ENCODE measurements at regions not wholly inside any gene's neighbourhood (a gene's known extent, or its start where the extent isn't known, plus 50 kb on each side); places are given as distances from the start of the nearest gene placed in this dataset.

DNA sequence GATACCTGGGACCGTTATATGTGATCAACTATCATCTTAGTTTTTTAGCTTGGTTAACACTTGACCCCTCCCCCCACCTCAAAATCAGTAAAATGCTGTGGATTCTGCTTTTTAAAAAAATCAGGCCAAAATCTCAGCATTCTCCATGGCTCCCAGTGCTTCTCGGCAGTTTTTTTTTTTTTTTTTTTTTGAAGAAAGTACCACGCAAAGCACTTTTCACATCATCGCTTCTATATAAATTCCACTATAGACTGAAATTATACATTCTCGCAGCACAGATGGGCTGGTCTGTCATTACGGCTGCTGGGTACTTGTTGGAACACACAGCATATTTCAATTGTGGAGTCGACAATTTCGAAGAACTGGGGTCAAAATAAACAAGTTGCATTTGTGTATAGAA lies 67.7 kb upstream of the PPARA start:
- TF ChIP-seq, protein P1, sequence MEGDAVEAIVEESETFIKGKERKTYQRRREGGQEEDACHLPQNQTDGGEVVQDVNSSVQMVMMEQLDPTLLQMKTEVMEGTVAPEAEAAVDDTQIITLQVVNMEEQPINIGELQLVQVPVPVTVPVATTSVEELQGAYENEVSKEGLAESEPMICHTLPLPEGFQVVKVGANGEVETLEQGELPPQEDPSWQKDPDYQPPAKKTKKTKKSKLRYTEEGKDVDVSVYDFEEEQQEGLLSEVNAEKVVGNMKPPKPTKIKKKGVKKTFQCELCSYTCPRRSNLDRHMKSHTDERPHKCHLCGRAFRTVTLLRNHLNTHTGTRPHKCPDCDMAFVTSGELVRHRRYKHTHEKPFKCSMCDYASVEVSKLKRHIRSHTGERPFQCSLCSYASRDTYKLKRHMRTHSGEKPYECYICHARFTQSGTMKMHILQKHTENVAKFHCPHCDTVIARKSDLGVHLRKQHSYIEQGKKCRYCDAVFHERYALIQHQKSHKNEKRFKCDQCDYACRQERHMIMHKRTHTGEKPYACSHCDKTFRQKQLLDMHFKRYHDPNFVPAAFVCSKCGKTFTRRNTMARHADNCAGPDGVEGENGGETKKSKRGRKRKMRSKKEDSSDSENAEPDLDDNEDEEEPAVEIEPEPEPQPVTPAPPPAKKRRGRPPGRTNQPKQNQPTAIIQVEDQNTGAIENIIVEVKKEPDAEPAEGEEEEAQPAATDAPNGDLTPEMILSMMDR (IDR thresholded peaks at IDR 0.05; ENCODE audit: insufficient read depth, low read length, poor library complexity, severe bottlenecking) = no peak
- DNase-seq (ENCODE audit: extremely low read depth, insufficient read length) = no peak
- H3K4me3 ChIP-seq (replicated peaks; ENCODE audit: low read depth, low read length) = no peak overlapping the region
- H3K27me3 ChIP-seq (replicated peaks; ENCODE audit: control insufficient read depth, insufficient read depth, low read length) = no peaks in the 10 kb centered on the region
- H3K36me3 ChIP-seq (ENCODE audit: control insufficient read depth, insufficient read depth, low read length) = no peaks in the 10 kb centered on the region

DNA sequence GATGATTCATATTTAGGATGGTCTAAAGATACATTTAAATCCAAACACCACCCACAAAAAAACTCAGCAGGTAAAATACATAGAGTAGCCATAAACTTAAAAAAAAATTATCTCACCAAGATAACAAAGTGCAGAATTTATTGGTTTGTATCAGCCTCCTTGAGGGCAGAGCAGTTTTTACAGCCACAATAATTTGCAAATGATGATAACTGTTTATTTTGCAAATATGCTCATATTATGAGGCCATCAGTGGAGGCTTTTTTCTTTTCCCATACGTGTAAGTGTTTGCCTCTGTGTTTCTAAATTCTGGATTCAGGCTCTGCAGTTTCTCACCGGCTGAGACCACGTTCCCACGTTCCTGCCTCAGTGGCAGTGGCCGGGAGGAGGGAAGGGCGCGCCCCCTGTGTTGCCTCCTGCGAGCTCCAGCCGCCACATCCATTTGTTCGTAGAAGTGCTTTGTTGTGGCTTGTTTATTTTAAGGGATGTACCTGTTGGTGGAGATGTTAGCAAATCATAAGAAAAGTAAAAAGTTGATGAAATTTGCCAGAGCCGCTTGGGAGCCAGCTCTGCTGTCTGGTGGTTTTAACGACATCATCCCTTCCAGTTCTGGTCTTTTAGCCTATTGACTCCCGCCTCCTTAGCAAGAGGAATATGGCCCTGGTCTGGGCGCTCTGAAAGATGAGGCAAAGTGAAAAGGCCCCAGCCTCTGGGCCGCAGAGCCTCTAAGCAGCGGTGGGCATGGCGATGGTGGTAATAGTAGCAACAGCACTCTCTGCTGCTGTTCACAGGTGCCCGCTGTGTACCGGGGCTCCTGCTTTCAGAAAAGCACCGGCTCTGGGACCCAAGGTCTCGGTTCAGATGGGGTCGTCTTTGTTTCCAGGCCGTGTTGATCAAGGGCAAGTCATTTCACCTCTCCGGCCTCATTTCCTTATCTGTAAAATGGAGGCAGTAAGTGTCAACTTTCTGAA lies 66.7 kb upstream of the PPARA start:
- no peak for DNase-seq (ENCODE audit: extremely low read depth, insufficient read length)
- Histone ChIP-seq H3K4me3 (replicated peaks; ENCODE audit: low read depth, low read length) (no peak overlapping the region), H3K36me3 (ENCODE audit: control insufficient read depth, insufficient read depth, low read length) (no peaks in the 10 kb centered on the region), H3K27me3 (replicated peaks; ENCODE audit: control insufficient read depth, insufficient read depth, low read length) (no peaks in the 10 kb centered on the region)
- TF ChIP-seq, protein P1 (IDR thresholded peaks at IDR 0.05; ENCODE audit: insufficient read depth, low read length, poor library complexity, severe bottlenecking) = no peak

DNA sequence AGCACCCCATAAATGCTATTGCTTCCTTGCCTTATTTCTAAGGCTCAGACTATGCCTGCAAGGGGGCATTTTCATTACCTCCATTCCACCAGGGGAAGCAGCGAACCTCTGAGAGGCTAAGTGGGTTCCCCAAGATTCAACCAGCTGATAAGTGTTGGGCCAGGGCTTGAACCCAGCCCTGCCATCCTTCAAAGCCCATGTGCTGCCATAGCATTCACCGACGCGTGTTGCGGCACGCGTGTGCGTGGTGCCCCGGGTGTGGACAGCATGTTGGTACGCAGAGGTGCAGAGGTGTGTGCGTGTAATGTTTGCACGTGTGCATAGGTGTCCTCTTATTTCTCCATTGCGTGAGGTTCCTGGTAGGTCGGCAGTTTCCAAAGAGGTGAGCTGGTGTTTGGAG lies 66.0 kb upstream of the PPARA start:
- TF ChIP-seq, protein P1 (IDR thresholded peaks at IDR 0.05; ENCODE audit: insufficient read depth, low read length, poor library complexity, severe bottlenecking) = no peak
- no peak overlapping the region for H3K4me3 ChIP-seq (replicated peaks; ENCODE audit: low read depth, low read length)
- no peaks in the 10 kb centered on the region for H3K27me3 ChIP-seq (replicated peaks; ENCODE audit: control insufficient read depth, insufficient read depth, low read length)
- no peaks in the 10 kb centered on the region; the same call in 1 of the 2 replicates for H3K36me3 ChIP-seq (ENCODE audit: control insufficient read depth, insufficient read depth, low read length)
- no peak for DNase-seq (ENCODE audit: extremely low read depth, insufficient read length)

DNA sequence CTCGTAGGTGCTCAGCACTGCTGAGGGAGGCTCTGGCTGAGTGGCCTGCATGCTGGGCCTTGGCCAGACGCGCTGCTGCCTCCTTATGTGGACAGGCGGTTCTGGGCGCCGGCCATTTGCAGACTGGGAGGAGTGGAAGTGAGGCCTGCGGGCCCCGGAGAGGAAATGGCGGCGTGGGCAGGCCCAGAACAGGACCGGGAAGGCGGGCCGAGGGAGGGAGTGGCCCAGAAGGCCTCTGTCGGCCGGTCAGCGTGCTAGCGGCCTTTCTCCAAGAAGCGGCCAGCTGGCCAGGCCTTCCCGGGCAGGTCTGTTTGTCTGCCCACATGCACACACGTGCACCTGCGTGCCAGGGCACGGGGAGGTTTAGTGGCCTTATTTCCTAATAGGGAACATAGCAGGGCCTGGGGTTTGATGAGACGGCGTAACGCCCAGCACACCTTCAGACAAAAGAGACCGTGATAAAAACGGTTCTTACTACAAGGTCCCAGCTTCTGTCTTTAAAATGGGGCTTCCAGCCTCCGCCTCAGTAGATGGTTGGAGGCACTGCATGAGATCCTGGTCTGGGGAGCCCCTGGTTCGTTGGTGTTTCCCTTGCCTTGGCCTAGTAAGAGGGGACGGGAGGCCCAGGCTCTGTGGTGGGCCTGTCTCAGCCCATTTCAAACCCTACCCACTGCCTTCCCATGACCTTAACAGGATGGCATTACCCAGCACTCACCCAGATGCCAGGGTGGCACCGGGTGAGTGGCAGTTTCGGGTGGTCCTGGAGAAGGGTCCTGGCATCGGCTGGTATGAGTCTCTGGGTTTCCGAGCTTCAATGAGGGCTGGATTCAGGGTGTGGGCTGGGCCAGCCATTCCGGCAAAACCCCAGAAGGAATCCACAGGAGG lies 65.1 kb upstream of the PPARA start:
- Histone ChIP-seq H3K4me3 (replicated peaks; ENCODE audit: low read depth, low read length) (no peak overlapping the region), H3K27me3 (replicated peaks; ENCODE audit: control insufficient read depth, insufficient read depth, low read length) (no peaks in the 10 kb centered on the region), H3K36me3 (ENCODE audit: control insufficient read depth, insufficient read depth, low read length) (no peaks in the 10 kb centered on the region; the same call in 1 of the 2 replicates)
- TF ChIP-seq, protein P1 (IDR thresholded peaks at IDR 0.05; ENCODE audit: insufficient read depth, low read length, poor library complexity, severe bottlenecking) = no peak
- no peak for DNase-seq (ENCODE audit: extremely low read depth, insufficient read length)

DNA sequence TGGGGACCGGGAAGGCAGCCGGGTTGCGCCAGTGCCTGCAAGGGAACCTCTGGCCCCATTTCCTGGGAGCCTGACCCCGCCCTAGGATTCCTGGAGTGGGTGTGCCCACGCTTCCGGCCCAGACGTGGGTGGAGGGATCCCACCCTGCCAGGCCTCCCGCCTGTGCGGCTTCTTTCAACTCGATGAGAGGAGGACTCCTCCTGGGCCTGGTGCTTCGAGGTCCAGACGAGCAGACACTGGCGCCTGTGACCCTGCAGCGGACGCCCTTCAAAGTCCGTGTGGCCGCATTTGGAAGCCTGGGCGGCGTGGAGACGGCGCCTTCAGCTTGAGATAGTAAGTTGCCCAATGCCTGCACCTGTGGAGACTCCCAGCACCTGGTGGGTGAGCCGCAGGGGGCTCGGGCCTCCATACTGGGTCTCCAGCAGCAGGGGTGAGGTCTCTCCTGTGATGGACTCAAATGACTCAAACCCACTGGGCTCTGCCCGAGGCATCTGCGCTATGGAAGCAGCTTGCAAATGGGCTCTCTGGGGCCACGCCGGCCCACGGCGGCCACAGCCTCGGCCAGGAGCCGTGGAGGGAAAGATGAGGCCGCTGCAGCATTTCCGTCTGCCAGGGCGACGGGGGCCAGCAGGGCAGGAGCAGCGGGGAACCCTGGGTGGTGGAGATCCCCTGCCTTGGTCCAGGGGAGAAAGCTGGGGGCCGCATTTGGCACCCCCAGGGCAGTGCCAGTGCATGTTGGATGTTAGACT lies 64.3 kb upstream of the PPARA start:
- DNase-seq (ENCODE audit: extremely low read depth, insufficient read length) = no peak
- Histone ChIP-seq H3K4me3 (replicated peaks; ENCODE audit: low read depth, low read length) (no peak overlapping the region), H3K27me3 (replicated peaks; ENCODE audit: control insufficient read depth, insufficient read depth, low read length) (no peaks in the 10 kb centered on the region), H3K36me3 (ENCODE audit: control insufficient read depth, insufficient read depth, low read length) (no peaks in the 10 kb centered on the region; the same call in 1 of the 2 replicates)
- TF ChIP-seq, protein P1 (IDR thresholded peaks at IDR 0.05; ENCODE audit: insufficient read depth, low read length, poor library complexity, severe bottlenecking) = no peak

Data from GM06990 (cell line).